ENCODE measurements at regions not wholly inside any gene's neighbourhood (a gene's known extent, or its start where the extent isn't known, plus 50 kb on each side); places are given as distances from the start of the nearest gene placed in this dataset.

GRCh38 chr2:180156651-180157050 is 149.6 kb upstream of the CWC22 start:
- TF ChIP-seq CTCF (IDR thresholded peaks at IDR 0.05) (no peak), POLR2A (IDR thresholded peaks at IDR 0.05) (no peak)

Measured in Peyer's patch (tissue), 4 donors.